Keratinocyte (primary cell): ENCODE measurements at regions not wholly inside any gene's neighbourhood (a gene's known extent, or its start where the extent isn't known, plus 50 kb on each side); places are given as distances from the start of the nearest gene placed in this dataset.

Source experiments
- EZH2 ChIP-seq: IDR thresholded peaks from one replicate; pipeline ENCODE4 v1.6.1; 2012; ENCODE audit warnings: inconsistent platforms, mild to moderate bottlenecking, low read length, moderate library complexity
- TF ChIP-seq, protein P1 (sequence below), 3 experiments: IDR thresholded peaks in 1 of 3; conservative IDR thresholded peaks in 1 of 3; optimal IDR thresholded peaks in 1 of 3; 2 replicates in 2 of 3; 3 replicates in 1 of 3; pipeline versions ENCODE3 to v1.5.1; 2011; ENCODE audit warnings: low read length in 3 of 3, mild to moderate bottlenecking in 3 of 3, moderate library complexity in 2 of 3, control low read depth in 1 of 3, inconsistent platforms in 1 of 3; ENCODE audit not compliant: insufficient read depth in 2 of 3; ENCODE audit errors: extremely low read depth in 1 of 3

DNA sequence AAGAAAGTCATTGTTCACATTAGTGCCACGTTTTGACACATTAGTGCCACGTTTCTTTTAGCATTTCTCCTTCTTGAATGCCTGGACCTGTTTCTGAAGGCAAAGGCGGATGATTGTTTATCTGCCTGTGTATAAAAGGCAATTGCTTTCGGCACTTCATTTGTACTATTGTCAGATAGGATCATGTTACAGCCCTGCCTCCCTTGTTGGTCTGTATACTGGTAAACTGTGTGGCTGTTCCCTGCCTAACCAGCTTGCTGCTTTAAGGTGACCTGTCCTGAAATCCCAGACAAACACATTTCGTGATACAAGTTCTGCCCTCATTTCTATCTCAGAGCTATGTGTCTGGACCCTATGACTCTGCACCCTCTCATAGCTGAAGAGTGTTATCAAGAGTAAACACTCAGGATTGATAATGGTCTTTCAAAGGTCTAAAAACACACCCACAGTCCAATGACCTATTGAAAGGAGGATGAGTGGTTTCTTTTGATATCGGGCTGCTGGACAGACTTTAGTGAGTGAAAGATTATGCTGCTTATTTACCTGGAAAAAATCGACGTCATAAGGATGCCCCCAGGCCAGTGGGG is 276.3 kb upstream of the MCTP2 start:
- TF ChIP-seq, protein P1, sequence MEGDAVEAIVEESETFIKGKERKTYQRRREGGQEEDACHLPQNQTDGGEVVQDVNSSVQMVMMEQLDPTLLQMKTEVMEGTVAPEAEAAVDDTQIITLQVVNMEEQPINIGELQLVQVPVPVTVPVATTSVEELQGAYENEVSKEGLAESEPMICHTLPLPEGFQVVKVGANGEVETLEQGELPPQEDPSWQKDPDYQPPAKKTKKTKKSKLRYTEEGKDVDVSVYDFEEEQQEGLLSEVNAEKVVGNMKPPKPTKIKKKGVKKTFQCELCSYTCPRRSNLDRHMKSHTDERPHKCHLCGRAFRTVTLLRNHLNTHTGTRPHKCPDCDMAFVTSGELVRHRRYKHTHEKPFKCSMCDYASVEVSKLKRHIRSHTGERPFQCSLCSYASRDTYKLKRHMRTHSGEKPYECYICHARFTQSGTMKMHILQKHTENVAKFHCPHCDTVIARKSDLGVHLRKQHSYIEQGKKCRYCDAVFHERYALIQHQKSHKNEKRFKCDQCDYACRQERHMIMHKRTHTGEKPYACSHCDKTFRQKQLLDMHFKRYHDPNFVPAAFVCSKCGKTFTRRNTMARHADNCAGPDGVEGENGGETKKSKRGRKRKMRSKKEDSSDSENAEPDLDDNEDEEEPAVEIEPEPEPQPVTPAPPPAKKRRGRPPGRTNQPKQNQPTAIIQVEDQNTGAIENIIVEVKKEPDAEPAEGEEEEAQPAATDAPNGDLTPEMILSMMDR (optimal IDR thresholded peaks at IDR 0.05 in 1 of 3, IDR thresholded peaks at IDR 0.05 in 1 of 3, conservative IDR thresholded peaks at IDR 0.05 in 1 of 3; ENCODE audit: extremely low read depth in 1 of 3, insufficient read depth in 2 of 3, low read length in 3 of 3): no peak
- no peak for TF ChIP-seq EZH2
